GM19463 (cell line): ENCODE measurements at regions not wholly inside any gene's neighbourhood (a gene's known extent, or its start where the extent isn't known, plus 50 kb on each side); places are given as distances from the start of the nearest gene placed in this dataset.

Source experiments
- ATAC-seq: cut with Tn5 transposase; IDR thresholded peaks from one replicate; pipeline ENCODE4 v1.9.1; 2021; ENCODE audit warnings: mild to moderate bottlenecking, moderate library complexity; ENCODE audit not compliant: unreplicated experiment

GRCh38 chr18:41269294-41269693 lies 685.7 kb upstream of the PIK3C3 start:
- ATAC-seq, result no peak

- no peak for ATAC-seq
Observed at GRCh38 chr18:41268271-41268670, 686.8 kb upstream of the PIK3C3 start.

DNA sequence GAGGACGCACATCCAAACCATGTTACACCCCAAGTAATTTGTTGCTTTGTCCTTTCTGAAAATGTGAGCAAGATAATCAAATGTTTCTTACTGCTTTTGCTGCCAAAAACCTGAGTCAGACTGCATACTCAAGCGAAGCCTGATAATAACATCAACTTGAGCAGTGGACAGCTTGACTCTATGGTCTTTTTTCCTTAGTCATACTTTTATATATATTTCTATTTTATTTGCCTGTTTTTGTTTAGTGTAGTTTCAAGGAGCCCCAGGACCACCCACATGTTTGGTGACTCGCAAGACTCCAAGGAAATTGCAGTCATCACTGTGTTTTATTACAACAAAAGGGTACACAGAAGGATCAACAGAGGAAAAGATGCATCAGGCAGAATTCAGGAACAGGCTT lies 688.4 kb upstream of the PIK3C3 start:
- ATAC-seq, result no peak

GRCh38 chr18:41266204-41266603 lies 688.8 kb upstream of the PIK3C3 start:
- no peak for ATAC-seq

- ATAC-seq, result no peak
Observed at GRCh38 chr18:41265047-41265446, 690.0 kb upstream of the PIK3C3 start.

DNA sequence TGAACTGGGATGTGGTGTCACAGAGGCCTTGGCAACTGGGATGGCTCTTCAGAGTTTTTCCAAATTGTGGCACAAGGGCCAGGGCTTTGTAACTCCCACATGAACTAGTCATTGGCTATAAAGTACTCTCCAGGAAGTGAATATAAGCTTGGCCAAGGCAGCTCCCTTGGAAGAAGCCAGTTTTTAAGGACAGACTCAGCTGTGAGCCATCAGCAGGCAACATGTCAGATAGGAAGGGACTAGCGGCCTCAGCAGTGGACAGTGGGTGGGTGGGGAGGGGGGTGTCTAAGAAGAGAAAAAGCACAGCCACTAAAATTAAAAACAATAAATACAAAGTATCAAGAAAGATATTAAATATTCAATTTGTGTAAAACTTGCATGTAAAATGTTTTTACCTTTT lies 691.1 kb upstream of the PIK3C3 start:
- no peak for ATAC-seq

GRCh38 chr18:41262688-41263087 lies 692.3 kb upstream of the PIK3C3 start:
- no peak for ATAC-seq

GRCh38 chr18:41244591-41245037 lies 710.4 kb upstream of the PIK3C3 start:
- ATAC-seq, result no peak

- no peak for ATAC-seq
Observed at GRCh38 chr18:41237317-41237716, 717.7 kb upstream of the PIK3C3 start.

DNA sequence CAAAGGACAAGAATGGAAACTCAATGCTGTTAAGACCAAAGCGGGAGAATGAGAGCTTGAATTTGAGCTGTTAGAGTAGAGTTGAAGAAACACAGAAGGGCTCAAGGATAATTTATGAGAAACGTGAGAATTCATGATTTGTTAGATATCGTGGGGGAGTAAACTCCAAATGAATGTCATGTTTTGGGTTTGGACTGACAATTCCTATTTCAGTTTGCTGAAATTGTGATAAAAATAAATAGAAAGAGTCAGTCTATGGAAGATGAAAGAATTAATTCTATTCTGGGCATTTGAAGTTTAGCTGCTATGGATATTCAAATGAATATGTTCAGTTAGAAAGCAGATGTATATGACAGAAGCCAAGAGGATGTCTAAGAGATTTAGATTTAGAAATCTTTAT lies 723.4 kb upstream of the PIK3C3 start:
- ATAC-seq, result no peak

DNA sequence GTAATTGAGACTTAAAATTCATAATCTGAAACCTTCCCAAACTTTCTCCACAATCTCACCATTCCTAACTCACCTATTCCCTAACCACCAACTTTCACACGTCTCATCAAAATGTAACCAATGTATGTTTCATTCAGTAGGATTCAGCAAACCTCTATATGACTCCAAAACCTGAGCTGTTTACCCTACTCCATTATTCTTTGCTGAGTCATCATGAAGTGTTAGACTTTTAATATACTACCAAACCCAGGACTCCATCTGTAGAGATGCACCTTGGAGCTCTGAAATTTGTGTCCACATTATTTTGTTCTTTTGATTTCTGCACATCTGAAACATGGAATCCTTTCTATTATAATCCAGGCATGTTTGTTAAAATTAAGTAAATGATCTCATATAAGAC lies 727.0 kb upstream of the PIK3C3 start:
- no peak for ATAC-seq

- ATAC-seq, result no peak
Observed at GRCh38 chr18:41226911-41227310, 728.1 kb upstream of the PIK3C3 start.

DNA sequence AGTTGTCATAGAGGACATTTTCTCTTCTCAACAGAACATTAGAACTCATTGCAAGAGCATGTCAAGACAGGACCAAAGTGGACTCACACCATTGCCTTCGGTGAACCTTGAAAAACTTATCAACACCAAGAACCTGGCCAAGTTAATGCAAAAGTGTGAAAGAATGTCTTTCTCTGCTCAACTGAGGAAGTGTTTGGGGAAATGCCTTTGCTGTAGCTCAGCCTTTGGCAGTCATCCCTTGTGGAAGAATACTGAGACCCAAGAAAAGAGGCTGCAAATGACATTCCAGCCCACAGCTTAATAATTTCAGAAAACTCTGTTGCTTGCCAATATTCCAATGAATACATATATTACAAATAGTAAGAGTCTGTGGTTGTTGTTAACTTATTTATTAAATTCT lies 728.8 kb upstream of the PIK3C3 start:
- no peak for ATAC-seq

DNA sequence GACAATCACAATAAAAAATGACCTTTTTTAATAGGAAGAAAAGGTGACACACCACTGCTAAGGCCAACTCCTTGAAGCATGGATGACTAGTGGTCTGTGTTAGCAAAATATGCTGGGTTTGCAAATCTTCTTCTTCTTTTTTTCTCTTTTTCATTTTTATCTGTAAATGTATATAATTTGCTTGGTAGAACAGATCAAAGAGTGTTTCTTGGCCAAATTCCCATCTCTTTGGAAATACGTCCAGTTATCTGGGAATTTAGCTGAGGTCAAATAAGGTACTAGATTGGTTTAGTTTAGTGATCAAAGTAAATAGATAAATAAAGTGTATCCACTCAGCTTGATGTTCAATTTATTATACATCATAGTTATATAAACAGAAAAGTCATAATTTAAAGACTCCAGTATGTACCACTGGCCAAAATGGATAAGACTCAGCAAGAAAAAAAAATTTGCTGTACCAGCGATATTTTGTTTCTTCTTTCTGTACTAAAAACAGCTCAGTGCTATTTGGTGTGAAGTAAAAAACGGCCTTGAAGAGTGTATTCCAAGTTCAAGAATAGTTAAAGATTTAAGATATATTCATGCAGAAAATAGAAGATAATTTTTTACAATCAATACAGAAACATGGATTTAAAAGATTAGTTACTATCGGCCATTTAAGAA lies 738.6 kb upstream of the PIK3C3 start:
- no peak for ATAC-seq

GRCh38 chr18:41207706-41208105 lies 747.3 kb upstream of the PIK3C3 start:
- no peak for ATAC-seq

DNA sequence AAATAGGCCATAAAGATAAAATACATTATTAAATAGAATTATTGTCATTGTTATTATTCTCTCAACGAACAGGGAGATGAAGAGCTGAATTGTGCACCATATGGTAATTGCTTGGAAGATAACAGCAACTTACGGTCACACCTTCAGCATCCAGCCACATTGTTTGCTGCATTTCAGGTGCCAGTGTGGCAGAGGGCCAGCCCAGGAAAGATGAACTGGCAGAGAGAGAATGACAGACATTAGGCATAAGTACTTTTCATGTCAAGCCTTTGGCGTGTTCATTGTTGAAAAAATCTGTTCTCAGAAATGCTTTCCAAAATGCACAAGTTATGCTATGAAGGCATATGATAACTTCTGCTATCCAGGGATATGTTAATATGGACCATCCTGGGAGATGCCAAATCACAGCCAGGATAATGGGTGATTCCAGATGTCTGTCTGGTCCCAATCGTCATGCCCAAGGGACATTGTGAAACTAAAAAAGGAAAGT lies 748.6 kb upstream of the PIK3C3 start:
- ATAC-seq, result no peak

DNA sequence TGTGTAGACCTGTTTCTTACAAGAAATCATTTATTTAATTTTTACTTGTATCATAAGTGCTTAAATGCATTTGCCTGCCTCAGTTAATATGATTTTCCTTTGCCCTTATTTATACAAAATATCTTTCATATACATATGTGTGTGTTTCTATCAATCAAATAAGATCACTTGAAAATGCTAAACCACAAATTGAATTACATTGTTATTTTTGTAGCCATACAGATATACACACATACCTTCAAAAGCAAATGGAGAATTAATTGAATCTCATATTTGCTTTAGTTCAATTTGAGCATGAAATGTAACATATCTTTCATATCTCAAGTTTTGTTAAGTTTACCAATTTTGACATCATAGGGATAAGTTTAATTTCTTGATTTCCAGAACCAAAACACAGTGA lies 755.8 kb upstream of the PIK3C3 start:
- ATAC-seq, result no peak

GRCh38 chr18:41197967-41198366 lies 757.1 kb upstream of the PIK3C3 start:
- no peak for ATAC-seq

GRCh38 chr18:41170346-41170745 lies 784.7 kb upstream of the PIK3C3 start:
- no peak for ATAC-seq

DNA sequence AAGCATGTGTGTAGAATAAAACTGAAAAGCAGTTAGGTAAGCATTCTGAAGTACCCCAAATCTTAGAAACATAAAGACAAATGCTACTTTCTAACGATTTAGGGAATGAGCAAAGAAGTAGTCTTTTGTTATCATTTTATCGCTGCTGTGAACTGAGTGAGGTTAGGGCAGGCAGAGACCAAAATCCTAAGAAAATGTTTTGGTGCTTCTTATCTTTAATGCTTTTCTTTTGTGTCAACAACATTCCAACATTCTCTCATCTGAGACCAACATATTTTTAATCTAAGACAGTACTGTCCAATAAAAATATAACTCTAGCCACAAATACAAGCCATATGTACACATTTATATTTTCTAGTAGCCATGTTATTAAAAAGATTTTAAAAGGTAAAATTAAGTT lies 789.4 kb upstream of the PIK3C3 start:
- ATAC-seq, result no peak

- ATAC-seq, result no peak
Observed at GRCh38 chr18:41162781-41163180, 792.3 kb upstream of the PIK3C3 start.

DNA sequence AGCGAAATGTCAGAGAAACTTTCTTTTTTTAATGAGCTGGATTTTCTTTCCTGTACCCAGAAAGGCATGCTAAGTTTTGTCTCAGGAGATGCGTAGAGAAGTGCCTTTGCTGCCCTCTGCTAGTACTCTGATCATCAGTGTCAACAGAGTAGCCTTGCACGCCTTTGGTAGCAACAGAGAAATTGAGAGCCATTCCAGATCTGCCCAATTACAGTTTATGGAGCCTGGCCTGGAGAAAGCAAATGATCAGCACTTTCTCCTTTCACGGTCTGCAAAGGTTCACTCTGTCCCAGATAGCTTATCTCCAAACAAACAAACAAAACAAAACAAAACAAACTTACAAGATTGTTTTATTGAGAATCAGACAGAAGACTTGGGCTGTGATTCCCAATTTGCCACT lies 792.8 kb upstream of the PIK3C3 start:
- no peak for ATAC-seq
